Fibroblast of mammary gland (primary cell): ENCODE measurements at regions not wholly inside any gene's neighbourhood (a gene's known extent, or its start where the extent isn't known, plus 50 kb on each side); places are given as distances from the start of the nearest gene placed in this dataset.
"Not testable (repeated sequence)": the region's sequence is repeated elsewhere in the genome, so short reads cannot be mapped to it uniquely, and the experiment has no call there.

Experiments
- DNase-seq: peaks from one replicate; pipeline ENCODE4 v3.0.0-alpha.2; 2010; ENCODE audit warnings: low read depth
- H3K4me3 ChIP-seq: 2 replicates; pipeline ENCODE4 v1.5.1; 2011; ENCODE audit warnings: low read depth, mild to moderate bottlenecking, low read length, moderate library complexity; ENCODE audit not compliant: control insufficient read depth
- CTCF ChIP-seq: conservative IDR thresholded peaks from 2 replicates; pipeline ENCODE4 v1.5.1; 2011; ENCODE audit warnings: low read depth, low read length, inconsistent platforms; ENCODE audit not compliant: control insufficient read depth, insufficient read depth

GRCh38 chr22:48297296-48297695, 1530.4 kb downstream of the BRD1 start:
- DNase-seq, result no peak
- no peak for TF ChIP-seq CTCF
- H3K4me3 ChIP-seq, result no peak overlapping the region

- DNase-seq, H3K4me3 ChIP-seq: not testable (repeated sequence)
These were observed 1527.5 kb downstream of the TBC1D22A start for GRCh38 chr22:48289954-48290353.

GRCh38 chr22:48288376-48288940, 1526.0 kb downstream of the TBC1D22A start:
- no peak for DNase-seq
- TF ChIP-seq CTCF, result no peak
- no peak overlapping the region for H3K4me3 ChIP-seq

GRCh38 chr22:48287031-48287430, 1524.6 kb downstream of the TBC1D22A start:
- no peak for TF ChIP-seq CTCF
- DNase-seq, result no peak
- no peak overlapping the region for H3K4me3 ChIP-seq

- DNase-seq, result no peak
- no peak for TF ChIP-seq CTCF
- H3K4me3 ChIP-seq, result no peak overlapping the region
These were observed 1522.2 kb downstream of the TBC1D22A start for GRCh38 chr22:48284671-48285070.

GRCh38 chr22:48282804-48283203, 1520.4 kb downstream of the TBC1D22A start:
- TF ChIP-seq CTCF, result no peak
- H3K4me3 ChIP-seq, result no peak overlapping the region

GRCh38 chr22:48279461-48279756, 1517.0 kb downstream of the TBC1D22A start:
- H3K4me3 ChIP-seq, result no peak overlapping the region
- no peak for TF ChIP-seq CTCF
- DNase-seq, result no peak

More at GRCh38 chr22:48282804-48283203, 1520.4 kb downstream of the TBC1D22A start:
- DNase-seq, result no peak
